NAMALWA (cell line): ENCODE measurements at regions not wholly inside any gene's neighbourhood (a gene's known extent, or its start where the extent isn't known, plus 50 kb on each side); places are given as distances from the start of the nearest gene placed in this dataset.
"Not testable (repeated sequence)": the region's sequence is repeated elsewhere in the genome, so short reads cannot be mapped to it uniquely, and the experiment has no call there.

ENCODE experiments used
- DNase-seq: peaks from one replicate; pipeline ENCODE4 v3.0.0-alpha.2; 2015; ENCODE audit warnings: low spot score

GRCh38 chr3:15903759-15904720 lies 106.3 kb upstream of the ANKRD28 start:
- no peak for DNase-seq

- no peak for DNase-seq
Observed at GRCh38 chr3:15905041-15905440, 107.3 kb upstream of the ANKRD28 start.

- DNase-seq, result not testable (repeated sequence)
Observed at GRCh38 chr3:15907403-15907802, 109.6 kb upstream of the ANKRD28 start.

GRCh38 chr3:15918988-15919387 lies 121.2 kb upstream of the ANKRD28 start:
- DNase-seq, result no peak

GRCh38 chr3:15919971-15920370 lies 122.2 kb upstream of the ANKRD28 start:
- DNase-seq, result no peak

- peak; percentile 41 for DNase-seq
Observed at GRCh38 chr3:15923640-15924405, 126.0 kb upstream of the ANKRD28 start.

- DNase-seq, result no peak
Observed at GRCh38 chr3:15924914-15925313, 127.1 kb upstream of the ANKRD28 start.

- no peak for DNase-seq
Observed at GRCh38 chr3:15926871-15927270, 129.1 kb upstream of the ANKRD28 start.

- DNase-seq, result no peak
Observed at GRCh38 chr3:15927969-15928368, 130.2 kb upstream of the ANKRD28 start.

GRCh38 chr3:15929944-15930571 lies 132.3 kb upstream of the ANKRD28 start:
- DNase-seq, result no peak

- DNase-seq, result no peak
Observed at GRCh38 chr3:15932348-15933300, 134.8 kb upstream of the ANKRD28 start.

GRCh38 chr3:15933439-15934139 lies 135.8 kb upstream of the ANKRD28 start:
- no peak for DNase-seq

- DNase-seq, result no peak
Observed at GRCh38 chr3:15934389-15935195, 136.8 kb upstream of the ANKRD28 start.

- no peak for DNase-seq
Observed at GRCh38 chr3:15936312-15936711, 138.5 kb upstream of the ANKRD28 start.

GRCh38 chr3:15940641-15941040 lies 142.9 kb upstream of the ANKRD28 start:
- DNase-seq, result no peak

GRCh38 chr3:15941457-15941856 lies 143.7 kb upstream of the ANKRD28 start:
- not testable (repeated sequence) for DNase-seq

- no peak for DNase-seq
Observed at GRCh38 chr3:15941958-15942357, 144.2 kb upstream of the ANKRD28 start.

GRCh38 chr3:15942462-15942861 lies 144.7 kb upstream of the ANKRD28 start:
- DNase-seq, result no peak

GRCh38 chr3:15942936-15943335 lies 145.2 kb upstream of the ANKRD28 start:
- DNase-seq, result no peak

GRCh38 chr3:15948388-15948787 lies 150.6 kb upstream of the ANKRD28 start:
- DNase-seq, result no peak
